ENCODE measurements at regions not wholly inside any gene's neighbourhood (a gene's known extent, or its start where the extent isn't known, plus 50 kb on each side); places are given as distances from the start of the nearest gene placed in this dataset.

DNA sequence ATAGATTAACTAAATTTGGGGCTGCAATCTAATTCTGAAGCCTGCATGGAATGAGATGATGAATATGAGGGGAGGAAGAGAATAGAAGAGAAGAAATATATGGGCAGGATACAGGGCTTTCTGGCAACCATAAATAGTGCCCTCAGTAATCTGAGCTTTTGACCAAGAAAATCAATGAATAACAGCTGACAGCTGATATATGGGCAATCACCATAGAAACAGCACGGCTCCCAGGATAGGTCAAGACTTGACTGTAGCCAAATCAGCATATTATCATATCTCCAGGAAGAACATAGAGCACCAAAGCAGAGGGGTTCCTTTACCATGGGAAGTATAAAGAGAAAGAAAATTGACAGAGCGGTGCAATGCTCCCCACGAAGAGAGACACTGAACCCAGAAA, 643.8 kb upstream of the TENM4 start:
- H3K4me1 ChIP-seq: no peaks in the 10 kb centered on the region
- TF ChIP-seq, protein P1, sequence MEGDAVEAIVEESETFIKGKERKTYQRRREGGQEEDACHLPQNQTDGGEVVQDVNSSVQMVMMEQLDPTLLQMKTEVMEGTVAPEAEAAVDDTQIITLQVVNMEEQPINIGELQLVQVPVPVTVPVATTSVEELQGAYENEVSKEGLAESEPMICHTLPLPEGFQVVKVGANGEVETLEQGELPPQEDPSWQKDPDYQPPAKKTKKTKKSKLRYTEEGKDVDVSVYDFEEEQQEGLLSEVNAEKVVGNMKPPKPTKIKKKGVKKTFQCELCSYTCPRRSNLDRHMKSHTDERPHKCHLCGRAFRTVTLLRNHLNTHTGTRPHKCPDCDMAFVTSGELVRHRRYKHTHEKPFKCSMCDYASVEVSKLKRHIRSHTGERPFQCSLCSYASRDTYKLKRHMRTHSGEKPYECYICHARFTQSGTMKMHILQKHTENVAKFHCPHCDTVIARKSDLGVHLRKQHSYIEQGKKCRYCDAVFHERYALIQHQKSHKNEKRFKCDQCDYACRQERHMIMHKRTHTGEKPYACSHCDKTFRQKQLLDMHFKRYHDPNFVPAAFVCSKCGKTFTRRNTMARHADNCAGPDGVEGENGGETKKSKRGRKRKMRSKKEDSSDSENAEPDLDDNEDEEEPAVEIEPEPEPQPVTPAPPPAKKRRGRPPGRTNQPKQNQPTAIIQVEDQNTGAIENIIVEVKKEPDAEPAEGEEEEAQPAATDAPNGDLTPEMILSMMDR (IDR thresholded peaks at IDR 0.05): no peak
- no peaks in the 10 kb centered on the region for H3K9me3 ChIP-seq
- DNase-seq: no peak
- no peaks in the 10 kb centered on the region for H3K36me3 ChIP-seq
- intact Hi-C loops (cut with DNase I): no loop called here
- no peak for ATAC-seq
- no peak overlapping the region for H3K27ac ChIP-seq
- no peaks in the 10 kb centered on the region for H3K27me3 ChIP-seq (ENCODE audit: low read depth)
- H3K4me3 ChIP-seq: no peak overlapping the region

DNA sequence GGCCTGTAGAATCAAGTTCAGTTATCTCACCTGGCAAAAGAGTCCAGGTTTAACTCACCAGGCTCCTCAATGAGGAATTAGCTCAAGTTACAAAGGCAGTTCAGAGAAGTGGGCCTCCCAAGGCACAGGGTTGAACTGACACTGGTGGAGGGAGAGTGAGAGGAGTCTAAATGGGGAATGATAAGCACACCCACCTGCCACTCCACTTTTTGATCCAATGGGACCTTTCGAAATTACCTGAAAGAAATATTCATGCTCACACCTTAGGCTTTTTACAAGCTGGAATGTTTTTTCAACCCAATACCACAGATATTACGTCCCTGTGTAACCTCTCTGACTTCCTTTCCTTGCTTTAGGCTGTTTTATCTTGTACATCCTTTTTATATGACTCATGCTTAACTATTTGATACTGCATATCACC, 642.7 kb upstream of the TENM4 start:
- DNase-seq (no peak), ATAC-seq (no peak)
- intact Hi-C loops (cut with DNase I): no loop called here
- no peaks in the 10 kb centered on the region for H3K36me3 ChIP-seq
- no peaks in the 10 kb centered on the region for H3K27me3 ChIP-seq (ENCODE audit: low read depth)
- TF ChIP-seq, protein P1 (IDR thresholded peaks at IDR 0.05): no peak
- no peak overlapping the region for H3K4me3 ChIP-seq
- no peaks in the 10 kb centered on the region for H3K9me3 ChIP-seq
- no peaks in the 10 kb centered on the region for H3K4me1 ChIP-seq
- no peak overlapping the region for H3K27ac ChIP-seq

DNA sequence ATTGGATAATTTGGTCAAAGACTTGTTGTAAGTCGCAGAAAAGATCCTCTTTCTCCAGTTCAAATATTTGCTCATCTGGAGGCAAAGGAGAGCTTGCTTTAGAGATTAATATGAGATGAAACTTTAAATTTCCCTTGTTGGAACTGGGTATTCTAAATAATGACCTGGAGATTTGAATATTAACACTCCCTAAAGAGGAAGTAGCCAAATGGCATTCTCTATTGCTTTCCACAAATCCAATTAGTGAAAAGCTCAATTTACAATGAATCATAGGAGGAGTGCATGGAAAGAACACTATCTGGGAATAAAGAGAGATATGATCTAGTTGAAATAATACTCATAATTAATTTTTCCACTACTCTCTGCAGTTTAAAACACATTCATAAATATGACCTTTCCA, 641.6 kb upstream of the TENM4 start:
- no peak overlapping the region for H3K27ac ChIP-seq
- H3K4me3 ChIP-seq: no peak overlapping the region
- TF ChIP-seq, protein P1 (IDR thresholded peaks at IDR 0.05): no peak
- no peak for DNase-seq
- H3K36me3 ChIP-seq: no peaks in the 10 kb centered on the region
- ATAC-seq: no peak
- intact Hi-C loops (cut with DNase I): no loop called here
- no peaks in the 10 kb centered on the region for H3K4me1 ChIP-seq
- no peaks in the 10 kb centered on the region for H3K27me3 ChIP-seq (ENCODE audit: low read depth)
- H3K9me3 ChIP-seq: no peaks in the 10 kb centered on the region

DNA sequence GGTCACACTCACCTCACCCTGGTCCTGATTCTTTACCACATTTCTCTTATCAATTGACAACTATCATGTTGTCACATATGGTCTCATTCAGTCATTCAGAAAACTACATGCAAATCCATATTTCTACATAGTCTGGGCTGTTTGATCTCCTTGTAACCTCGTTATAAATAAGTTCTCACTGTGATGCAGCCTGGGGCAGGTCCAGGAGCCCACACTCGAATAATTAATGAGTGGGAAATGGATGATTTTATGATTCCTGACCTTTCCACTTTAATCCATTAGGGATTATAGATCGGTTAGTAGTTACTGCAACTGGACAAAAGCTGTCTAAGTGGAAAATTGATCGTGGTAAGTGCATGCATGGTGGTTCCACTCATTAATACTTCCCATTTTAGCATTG, 636.3 kb upstream of the TENM4 start:
- Histone ChIP-seq H3K9me3 (no peaks in the 10 kb centered on the region), H3K36me3 (no peaks in the 10 kb centered on the region), H3K4me1 (no peaks in the 10 kb centered on the region), H3K27me3 (ENCODE audit: low read depth) (no peaks in the 10 kb centered on the region), H3K27ac (no peak overlapping the region), H3K4me3 (no peak overlapping the region)
- ATAC-seq (no peak), DNase-seq (no peak)
- TF ChIP-seq, protein P1 (IDR thresholded peaks at IDR 0.05): no peak
- intact Hi-C loops (cut with DNase I): no loop called here

DNA sequence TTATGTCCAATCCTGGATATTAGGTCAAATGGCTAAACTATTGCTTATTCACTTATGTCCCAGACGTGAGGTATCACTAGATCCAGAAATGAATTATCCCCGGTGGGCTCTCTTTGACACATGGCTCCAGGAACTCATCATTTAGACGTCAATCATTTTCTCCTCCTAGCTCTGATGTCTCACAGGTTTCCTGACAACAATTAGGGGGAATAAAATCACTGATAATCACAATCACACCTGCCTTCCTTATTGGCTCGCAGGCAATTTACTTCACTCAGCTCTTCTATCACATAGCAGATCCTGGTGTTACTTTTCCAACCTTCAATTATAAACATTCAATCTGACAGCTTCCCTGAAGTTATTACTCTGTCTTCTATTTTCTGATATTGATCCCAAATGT, 634.0 kb upstream of the TENM4 start:
- TF ChIP-seq, protein P1 (IDR thresholded peaks at IDR 0.05): no peak
- Histone ChIP-seq H3K4me3 (no peak overlapping the region), H3K27me3 (ENCODE audit: low read depth) (no peaks in the 10 kb centered on the region), H3K4me1 (no peaks in the 10 kb centered on the region), H3K27ac (no peak overlapping the region), H3K36me3 (no peaks in the 10 kb centered on the region), H3K9me3 (no peaks in the 10 kb centered on the region)
- intact Hi-C loops (cut with DNase I): no loop called here
- ATAC-seq (no peak), DNase-seq (no peak)

DNA sequence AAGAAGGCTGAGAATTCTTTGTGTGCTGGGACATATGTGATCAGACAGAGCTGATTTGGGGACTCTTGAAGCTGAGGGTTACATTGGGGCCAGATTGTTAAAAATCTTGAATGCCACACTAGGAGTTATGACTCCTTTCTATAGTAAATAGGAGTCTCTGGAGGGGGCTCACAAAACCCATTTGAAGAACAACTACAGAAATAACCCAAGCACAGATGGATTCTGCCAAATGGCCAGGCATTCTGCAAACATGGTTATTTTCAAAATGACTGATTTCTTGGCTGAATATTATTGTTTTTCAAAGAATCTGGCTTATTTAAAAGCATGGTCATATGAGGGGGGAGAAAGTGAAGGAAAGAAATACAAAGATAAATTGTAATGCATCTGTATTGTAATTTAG, 625.5 kb upstream of the TENM4 start:
- Histone ChIP-seq H3K27me3 (ENCODE audit: low read depth) (no peaks in the 10 kb centered on the region), H3K4me1 (no peaks in the 10 kb centered on the region), H3K36me3 (no peaks in the 10 kb centered on the region), H3K4me3 (no peak overlapping the region), H3K27ac (no peak overlapping the region), H3K9me3 (no peaks in the 10 kb centered on the region)
- intact Hi-C loops (cut with DNase I): no loop called here
- ATAC-seq: no peak
- DNase-seq: no peak
- TF ChIP-seq, protein P1 (IDR thresholded peaks at IDR 0.05): no peak

Measured in lower lobe of right lung (tissue), 2 donors.